SK-N-SH (cell line): ENCODE measurements at regions not wholly inside any gene's neighbourhood (a gene's known extent, or its start where the extent isn't known, plus 50 kb on each side); places are given as distances from the start of the nearest gene placed in this dataset.

Source experiments
- CTCF ChIA-PET: fragments of 300-600, 350-600 bp; formaldehyde crosslinking; extraction: SDS; loops from one replicate; lab custom pipeline; 2021; lab: Yijun Ruan, JAX
- POLR2A ChIA-PET: fragments of 350-600 bp; sonication (Branson Sonifier 250); formaldehyde crosslinking; extraction: SDS; loops from one replicate; lab custom pipeline; 2020; ENCODE audit warnings: antibody characterized with exemption, inconsistent platforms; lab: Yijun Ruan, JAX
- DNase-seq: peaks from one replicate; pipeline ENCODE4 v3.0.0; 2012
- H2AFZ ChIP-seq: fragments of 200-600 bp; sonication (generic); 2 replicates; pipeline ENCODE4 v1.8.1; 2016; ENCODE audit warnings: antibody characterized with exemption, mild to moderate bottlenecking, low read depth
- H3F3A ChIP-seq: fragments of 200-600 bp; sonication (generic); replicated peaks from 2 replicates; pipeline ENCODE3; 2016; ENCODE audit warnings: antibody characterized with exemption, mild to moderate bottlenecking; ENCODE audit not compliant: insufficient read depth
- H3K27ac ChIP-seq, 2 experiments: fragments of 200-500 bp in 1 of 2; fragments of 200-600 bp in 1 of 2; sonication (Bioruptor generic) in 1 of 2; sonication (generic), shearing (Covaris generic) in 1 of 2; 2 replicates each; pipeline versions ENCODE4 v1.5.1 to v1.6.1; 2014 to 2016; ENCODE audit warnings: low read depth in 2 of 2, inconsistent platforms in 1 of 2, low read length in 1 of 2, mild to moderate bottlenecking in 1 of 2, mixed read lengths in 1 of 2
- H3K27me3 ChIP-seq: fragments of 200-600 bp; sonication (generic), shearing (Covaris generic); 2 replicates; pipeline ENCODE4 v1.6.1; 2016; ENCODE audit warnings: mixed run types; ENCODE audit not compliant: insufficient read depth
- H3K36me3 ChIP-seq, 2 experiments: fragments of 200-500 bp in 1 of 2; fragments of 200-600 bp in 1 of 2; sonication (Bioruptor generic) in 1 of 2; sonication (generic) in 1 of 2; replicated peaks in 1 of 2; 2 replicates each; pipeline versions ENCODE3 to v1.5.1; 2014 to 2016; ENCODE audit warnings: low read length in 1 of 2, mild to moderate bottlenecking in 1 of 2; ENCODE audit not compliant: insufficient read depth in 2 of 2, control insufficient read depth in 1 of 2
- H3K4me1 ChIP-seq, 2 experiments: fragments of 200-500 bp in 1 of 2; fragments of 200-600 bp in 1 of 2; sonication (Bioruptor generic) in 1 of 2; sonication (generic), shearing (Covaris generic) in 1 of 2; 2 replicates each; pipeline versions ENCODE4 v1.5.1 to v1.6.1; 2014 to 2016; ENCODE audit warnings: low read depth in 1 of 2, low read length in 1 of 2, mixed run types in 1 of 2; ENCODE audit not compliant: insufficient read depth in 2 of 2, control insufficient read depth in 1 of 2
- H3K4me2 ChIP-seq: fragments of 200-600 bp; sonication (generic), shearing (Covaris generic); 2 replicates; pipeline ENCODE4 v1.6.1; 2017; ENCODE audit warnings: mixed run types
- H3K4me3 ChIP-seq, 2 experiments: fragments of 200-500 bp in 1 of 2; fragments of 200-600 bp in 1 of 2; sonication (Bioruptor generic) in 1 of 2; sonication (generic), shearing (Covaris generic) in 1 of 2; 2 replicates each; pipeline versions ENCODE4 v1.5.1 to v1.8.1; 2014 to 2016; ENCODE audit warnings: low read depth in 2 of 2, inconsistent platforms in 1 of 2, low read length in 1 of 2, mild to moderate bottlenecking in 1 of 2, mixed read lengths in 1 of 2, moderate library complexity in 1 of 2
- H3K79me2 ChIP-seq: fragments of 200-600 bp; sonication (generic); 2 replicates; pipeline ENCODE4 v1.8.1; 2017; ENCODE audit warnings: mild to moderate bottlenecking; ENCODE audit not compliant: insufficient read depth
- H3K9ac ChIP-seq: fragments of 200-600 bp; sonication (generic); 2 replicates; pipeline ENCODE4 v1.6.1; 2017; ENCODE audit warnings: mixed run types
- H3K9me2 ChIP-seq: fragments of 200-600 bp; sonication (generic); 2 replicates; pipeline ENCODE4 v1.6.1; 2017; ENCODE audit warnings: mixed run types
- H3K9me3 ChIP-seq: fragments of 200-600 bp; sonication (generic); 2 replicates; pipeline ENCODE4 v1.6.1; 2017; ENCODE audit warnings: mixed run types, mild to moderate bottlenecking, moderate library complexity
- H4K20me1 ChIP-seq: fragments of 200-600 bp; sonication (generic); 2 replicates; pipeline ENCODE4 v1.6.1; 2017; ENCODE audit warnings: mild to moderate bottlenecking, mixed run types; ENCODE audit not compliant: insufficient read depth
- ELF1 ChIP-seq: IDR thresholded peaks from 2 replicates; pipeline ENCODE4 v1.4.0; 2012
- EP300 ChIP-seq, 2 experiments: IDR thresholded peaks; 2 replicates each; pipeline versions ENCODE4 v1.4.0 to v1.6.1; 2012; ENCODE audit warnings: borderline replicate concordance in 1 of 2, low read depth in 1 of 2, low read length in 1 of 2
- EZH2phosphoT487 ChIP-seq: fragments of 200-600 bp; sonication (generic); IDR thresholded peaks from 2 replicates; pipeline ENCODE4 v1.6.1; 2017; ENCODE audit warnings: low read depth, mixed run types, mild to moderate bottlenecking, antibody characterized with exemption, moderate library complexity, borderline replicate concordance
- FOSL2 ChIP-seq: IDR thresholded peaks from 2 replicates; pipeline ENCODE4 v1.4.0; 2012; ENCODE audit warnings: low read depth, mild to moderate bottlenecking, moderate library complexity, borderline replicate concordance
- FOXM1 ChIP-seq: IDR thresholded peaks from 2 replicates; pipeline ENCODE4 v1.4.0; 2012; ENCODE audit warnings: low read depth, mild to moderate bottlenecking
- GABPA ChIP-seq: IDR thresholded peaks from 2 replicates; pipeline ENCODE4 v1.4.0; 2012; ENCODE audit warnings: low read depth, mild to moderate bottlenecking
- JUND ChIP-seq: IDR thresholded peaks from 2 replicates; pipeline ENCODE4 v1.4.0; 2012
- MEF2A ChIP-seq: IDR thresholded peaks from 2 replicates; pipeline ENCODE4 v1.4.0; 2012; ENCODE audit warnings: low read depth, borderline replicate concordance
- MXI1 ChIP-seq: IDR thresholded peaks from 2 replicates; pipeline ENCODE4 v1.6.1; 2012; ENCODE audit warnings: mild to moderate bottlenecking, low read depth, low read length, improper control_type of control experiment
- NRF1 ChIP-seq: IDR thresholded peaks from 2 replicates; pipeline ENCODE4 v1.6.1; 2012; ENCODE audit warnings: low read depth, mild to moderate bottlenecking, low read length
- RAD21 ChIP-seq: IDR thresholded peaks from 2 replicates; pipeline ENCODE4 v1.6.1; 2012; ENCODE audit warnings: mild to moderate bottlenecking, low read length
- RFX5 ChIP-seq: IDR thresholded peaks from 2 replicates; pipeline ENCODE4 v1.6.1; 2012; ENCODE audit warnings: mild to moderate bottlenecking, improper control_type of control experiment, low read length
- SMC3 ChIP-seq: IDR thresholded peaks from 2 replicates; pipeline ENCODE4 v1.6.1; 2012; ENCODE audit warnings: low read depth, low read length, improper control_type of control experiment
- TAF1 ChIP-seq: IDR thresholded peaks from 2 replicates; pipeline ENCODE4 v1.6.1; 2012; ENCODE audit warnings: low read depth, mild to moderate bottlenecking, low read length, moderate library complexity, borderline replicate concordance
- YY1 ChIP-seq: IDR thresholded peaks from 2 replicates; pipeline ENCODE4 v1.4.0; 2012; ENCODE audit warnings: low read depth, mild to moderate bottlenecking
- WGBS: methylation state at CpG from one replicate; pipeline ENCODE4 v1.1.6; 2017; ENCODE audit warnings: low lambda C conversion rate; 5-methylcytosine and 5-hydroxymethylcytosine counted together
- TF ChIP-seq, protein P1 (sequence below): fragments of 200-600 bp; sonication (generic); IDR thresholded peaks from 2 replicates; pipeline ENCODE4 v1.6.1; 2017; ENCODE audit warnings: antibody characterized with exemption, mild to moderate bottlenecking, moderate library complexity
- TF ChIP-seq, protein P2 (sequence below): IDR thresholded peaks from 2 replicates; pipeline ENCODE4 v1.4.0; 2012; ENCODE audit warnings: low read depth
- TF ChIP-seq, protein P3 (sequence below): fragments of 150-350 bp; IDR thresholded peaks from 2 replicates; pipeline ENCODE4 v1.6.1; 2017; ENCODE audit warnings: antibody characterized with exemption, low read length, low read depth, borderline replicate concordance
- TF ChIP-seq, protein P4 (sequence below): fragments of 150-350 bp; IDR thresholded peaks from 2 replicates; pipeline ENCODE4 v1.6.1; 2016; ENCODE audit warnings: mild to moderate bottlenecking, low read depth, low read length
- TF ChIP-seq, protein P5 (sequence below): IDR thresholded peaks from 2 replicates; pipeline ENCODE4; 2012

DNA sequence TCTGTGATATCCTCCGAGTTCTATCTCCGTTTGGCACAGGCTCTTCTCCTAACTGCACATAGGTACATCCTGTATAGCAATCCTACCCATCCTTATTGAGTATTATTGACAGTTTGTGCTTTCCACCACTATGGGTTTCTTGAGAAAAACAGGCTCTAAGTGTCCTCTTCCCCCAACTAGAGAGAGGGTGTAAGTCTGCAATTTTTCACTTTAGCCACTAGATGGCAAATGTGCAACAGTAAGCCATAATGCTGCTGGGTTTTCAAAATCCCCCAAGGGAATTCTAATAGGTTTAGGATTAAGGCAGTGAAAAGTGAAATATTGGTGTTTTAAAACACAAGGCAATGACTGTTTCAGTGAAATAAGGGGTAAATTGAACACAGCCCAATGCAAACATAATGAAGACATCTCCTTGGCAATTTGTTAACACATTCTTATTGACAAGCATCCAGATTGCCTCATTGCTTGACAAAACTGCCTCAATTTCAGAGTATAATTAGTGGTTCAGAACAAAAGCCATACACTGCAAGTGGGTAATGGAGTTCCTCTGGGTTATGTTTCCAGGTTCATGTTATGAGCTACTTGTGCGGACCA lies 239.0 kb upstream of the HTR2C start:
- H3F3A ChIP-seq, result no peaks in the 10 kb centered on the region
- H3K9me2 ChIP-seq, result no peaks in the 10 kb centered on the region
- no peak overlapping the region for H2AFZ ChIP-seq
- H3K27ac ChIP-seq, result no peak overlapping the region
- no peaks in the 10 kb centered on the region for H3K36me3 ChIP-seq
- POLR2A ChIA-PET, result no interaction called here
- no peaks in the 10 kb centered on the region for H4K20me1 ChIP-seq
- TF ChIP-seq, protein P1, sequence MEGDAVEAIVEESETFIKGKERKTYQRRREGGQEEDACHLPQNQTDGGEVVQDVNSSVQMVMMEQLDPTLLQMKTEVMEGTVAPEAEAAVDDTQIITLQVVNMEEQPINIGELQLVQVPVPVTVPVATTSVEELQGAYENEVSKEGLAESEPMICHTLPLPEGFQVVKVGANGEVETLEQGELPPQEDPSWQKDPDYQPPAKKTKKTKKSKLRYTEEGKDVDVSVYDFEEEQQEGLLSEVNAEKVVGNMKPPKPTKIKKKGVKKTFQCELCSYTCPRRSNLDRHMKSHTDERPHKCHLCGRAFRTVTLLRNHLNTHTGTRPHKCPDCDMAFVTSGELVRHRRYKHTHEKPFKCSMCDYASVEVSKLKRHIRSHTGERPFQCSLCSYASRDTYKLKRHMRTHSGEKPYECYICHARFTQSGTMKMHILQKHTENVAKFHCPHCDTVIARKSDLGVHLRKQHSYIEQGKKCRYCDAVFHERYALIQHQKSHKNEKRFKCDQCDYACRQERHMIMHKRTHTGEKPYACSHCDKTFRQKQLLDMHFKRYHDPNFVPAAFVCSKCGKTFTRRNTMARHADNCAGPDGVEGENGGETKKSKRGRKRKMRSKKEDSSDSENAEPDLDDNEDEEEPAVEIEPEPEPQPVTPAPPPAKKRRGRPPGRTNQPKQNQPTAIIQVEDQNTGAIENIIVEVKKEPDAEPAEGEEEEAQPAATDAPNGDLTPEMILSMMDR, result peak; percentile 82
- TF ChIP-seq SMC3 (peak; percentile 51), TAF1 (no peak), RAD21 (peak; percentile 71)
- H3K4me1 ChIP-seq, result no peaks in the 10 kb centered on the region
- no peaks in the 10 kb centered on the region; the same call in 1 of the 2 replicates for H3K27me3 ChIP-seq
- H3K9ac ChIP-seq, result no peak overlapping the region
- peak; percentile 31 for DNase-seq
- no peak overlapping the region for H3K4me2 ChIP-seq
- CTCF ChIA-PET, result interaction anchor here (0.9 to 1.7 kb wide), 5 partner anchors 8 to 615 kb away, joined by 3 to 9 read pairs (median 3); no protein-coding TSS in a partner anchor
- H3K9me3 ChIP-seq, result no peaks in the 10 kb centered on the region
- H3K4me3 ChIP-seq, result no peak overlapping the region
- no peaks in the 10 kb centered on the region for H3K79me2 ChIP-seq
- 30% methylated on average over 3 of the region's 3 CpGs for WGBS

DNA sequence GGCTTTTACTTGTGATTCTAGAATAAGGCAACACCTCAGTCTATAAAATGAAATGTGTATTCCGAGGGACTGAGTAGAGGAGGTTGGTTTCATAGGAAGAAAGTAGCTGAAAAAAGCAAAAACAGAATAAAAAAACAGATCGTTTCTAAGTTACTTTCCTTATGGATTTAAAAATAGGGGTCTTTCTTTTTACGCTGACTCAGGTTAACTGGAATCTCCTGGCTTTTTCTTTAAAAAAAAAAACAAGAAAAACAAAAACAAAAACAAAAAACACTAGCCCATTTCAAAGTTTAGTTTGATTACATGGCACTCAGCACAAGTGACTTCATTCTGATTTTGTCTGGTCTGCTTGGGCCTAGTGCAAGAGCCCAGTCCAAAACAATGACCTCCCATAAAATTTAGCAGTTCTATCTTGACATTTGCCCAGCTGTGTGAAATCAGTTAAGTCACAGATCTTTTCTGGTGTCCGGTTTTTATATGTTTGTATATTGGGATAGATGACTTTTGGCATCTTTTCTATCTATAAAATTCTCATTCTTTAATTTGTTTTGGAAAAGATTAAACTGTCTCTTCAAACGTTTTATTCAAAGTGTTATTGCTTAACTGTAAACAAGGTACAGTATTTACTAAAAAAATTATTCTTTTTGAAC lies 222.7 kb upstream of the HTR2C start:
- Histone ChIP-seq H3K9me3 (no peaks in the 10 kb centered on the region), H3F3A (no peaks in the 10 kb centered on the region), H3K79me2 (no peaks in the 10 kb centered on the region), H3K27ac (no peak overlapping the region), H3K27me3 (no peaks in the 10 kb centered on the region), H3K4me2 (no peak overlapping the region), H4K20me1 (no peaks in the 10 kb centered on the region), H3K9ac (no peak overlapping the region), H3K9me2 (no peaks in the 10 kb centered on the region), H2AFZ (no peak overlapping the region), H3K36me3 (no peaks in the 10 kb centered on the region), H3K4me1 (no peaks in the 10 kb centered on the region), H3K4me3 (no peak overlapping the region)
- ChIA-PET POLR2A (no interaction called here), CTCF (no interaction called here)
- WGBS, result 28% methylated on average over 5 of the region's 5 CpGs
- no peak for DNase-seq
- TF ChIP-seq MXI1 (no peak), EZH2phosphoT487 (no peak), RFX5 (no peak), FOSL2 (no peak), JUND (no peak), FOXM1 (no peak), GABPA (no peak), NRF1 (no peak), YY1 (no peak), ELF1 (no peak), RAD21 (no peak), MEF2A (no peak), EP300 (IDR thresholded peaks at IDR 0.05; ENCODE audit: borderline replicate concordance in 1 of 2, low read depth in 1 of 2, low read length in 1 of 2) (no peak)
- TF ChIP-seq, protein P2, sequence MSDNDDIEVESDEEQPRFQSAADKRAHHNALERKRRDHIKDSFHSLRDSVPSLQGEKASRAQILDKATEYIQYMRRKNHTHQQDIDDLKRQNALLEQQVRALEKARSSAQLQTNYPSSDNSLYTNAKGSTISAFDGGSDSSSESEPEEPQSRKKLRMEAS, result no peak
- TF ChIP-seq, protein P3, sequence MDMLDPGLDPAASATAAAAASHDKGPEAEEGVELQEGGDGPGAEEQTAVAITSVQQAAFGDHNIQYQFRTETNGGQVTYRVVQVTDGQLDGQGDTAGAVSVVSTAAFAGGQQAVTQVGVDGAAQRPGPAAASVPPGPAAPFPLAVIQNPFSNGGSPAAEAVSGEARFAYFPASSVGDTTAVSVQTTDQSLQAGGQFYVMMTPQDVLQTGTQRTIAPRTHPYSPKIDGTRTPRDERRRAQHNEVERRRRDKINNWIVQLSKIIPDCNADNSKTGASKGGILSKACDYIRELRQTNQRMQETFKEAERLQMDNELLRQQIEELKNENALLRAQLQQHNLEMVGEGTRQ, result no peak
- TF ChIP-seq, protein P4, sequence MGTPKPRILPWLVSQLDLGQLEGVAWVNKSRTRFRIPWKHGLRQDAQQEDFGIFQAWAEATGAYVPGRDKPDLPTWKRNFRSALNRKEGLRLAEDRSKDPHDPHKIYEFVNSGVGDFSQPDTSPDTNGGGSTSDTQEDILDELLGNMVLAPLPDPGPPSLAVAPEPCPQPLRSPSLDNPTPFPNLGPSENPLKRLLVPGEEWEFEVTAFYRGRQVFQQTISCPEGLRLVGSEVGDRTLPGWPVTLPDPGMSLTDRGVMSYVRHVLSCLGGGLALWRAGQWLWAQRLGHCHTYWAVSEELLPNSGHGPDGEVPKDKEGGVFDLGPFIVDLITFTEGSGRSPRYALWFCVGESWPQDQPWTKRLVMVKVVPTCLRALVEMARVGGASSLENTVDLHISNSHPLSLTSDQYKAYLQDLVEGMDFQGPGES, result no peak
- TF ChIP-seq, protein P5, sequence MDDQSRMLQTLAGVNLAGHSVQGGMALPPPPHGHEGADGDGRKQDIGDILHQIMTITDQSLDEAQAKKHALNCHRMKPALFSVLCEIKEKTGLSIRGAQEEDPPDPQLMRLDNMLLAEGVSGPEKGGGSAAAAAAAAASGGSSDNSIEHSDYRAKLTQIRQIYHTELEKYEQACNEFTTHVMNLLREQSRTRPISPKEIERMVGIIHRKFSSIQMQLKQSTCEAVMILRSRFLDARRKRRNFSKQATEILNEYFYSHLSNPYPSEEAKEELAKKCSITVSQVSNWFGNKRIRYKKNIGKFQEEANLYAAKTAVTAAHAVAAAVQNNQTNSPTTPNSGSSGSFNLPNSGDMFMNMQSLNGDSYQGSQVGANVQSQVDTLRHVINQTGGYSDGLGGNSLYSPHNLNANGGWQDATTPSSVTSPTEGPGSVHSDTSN, result no peak
- TF ChIP-seq, protein P1, result no peak
